ENCODE measurements at regions not wholly inside any gene's neighbourhood (a gene's known extent, or its start where the extent isn't known, plus 50 kb on each side); places are given as distances from the start of the nearest gene placed in this dataset.
"Not testable (repeated sequence)": the region's sequence is repeated elsewhere in the genome, so short reads cannot be mapped to it uniquely, and the experiment has no call there.

- not testable (repeated sequence) for TF ChIP-seq CTCF (IDR thresholded peaks at IDR 0.05; ENCODE audit: poor library complexity, severe bottlenecking); MXI1 (conservative IDR thresholded peaks at IDR 0.05; ENCODE audit: poor library complexity, severe bottlenecking)
Observed at GRCh38 chr15:63448872-63449555, 55.4 kb upstream of the USP3 start.
